SK-N-SH (cell line): ENCODE measurements at regions not wholly inside any gene's neighbourhood (a gene's known extent, or its start where the extent isn't known, plus 50 kb on each side); places are given as distances from the start of the nearest gene placed in this dataset.

ENCODE experiments used
- CTCF ChIA-PET: fragments of 300-600, 350-600 bp; formaldehyde crosslinking; extraction: SDS; loops from one replicate; lab custom pipeline; 2021; lab: Yijun Ruan, JAX
- POLR2A ChIA-PET: fragments of 350-600 bp; sonication (Branson Sonifier 250); formaldehyde crosslinking; extraction: SDS; loops from one replicate; lab custom pipeline; 2020; ENCODE audit warnings: antibody characterized with exemption, inconsistent platforms; lab: Yijun Ruan, JAX
- DNase-seq: peaks from one replicate; pipeline ENCODE4 v3.0.0; 2012
- H2AFZ ChIP-seq: fragments of 200-600 bp; sonication (generic); 2 replicates; pipeline ENCODE4 v1.8.1; 2016; ENCODE audit warnings: antibody characterized with exemption, mild to moderate bottlenecking, low read depth
- H3F3A ChIP-seq: fragments of 200-600 bp; sonication (generic); replicated peaks from 2 replicates; pipeline ENCODE3; 2016; ENCODE audit warnings: antibody characterized with exemption, mild to moderate bottlenecking; ENCODE audit not compliant: insufficient read depth
- H3K27ac ChIP-seq, 2 experiments: fragments of 200-500 bp in 1 of 2; fragments of 200-600 bp in 1 of 2; sonication (Bioruptor generic) in 1 of 2; sonication (generic), shearing (Covaris generic) in 1 of 2; 2 replicates each; pipeline versions ENCODE4 v1.5.1 to v1.6.1; 2014 to 2016; ENCODE audit warnings: low read depth in 2 of 2, inconsistent platforms in 1 of 2, low read length in 1 of 2, mild to moderate bottlenecking in 1 of 2, mixed read lengths in 1 of 2
- H3K27me3 ChIP-seq: fragments of 200-600 bp; sonication (generic), shearing (Covaris generic); 2 replicates; pipeline ENCODE4 v1.6.1; 2016; ENCODE audit warnings: mixed run types; ENCODE audit not compliant: insufficient read depth
- H3K36me3 ChIP-seq, 2 experiments: fragments of 200-500 bp in 1 of 2; fragments of 200-600 bp in 1 of 2; sonication (Bioruptor generic) in 1 of 2; sonication (generic) in 1 of 2; replicated peaks in 1 of 2; 2 replicates each; pipeline versions ENCODE3 to v1.5.1; 2014 to 2016; ENCODE audit warnings: low read length in 1 of 2, mild to moderate bottlenecking in 1 of 2; ENCODE audit not compliant: insufficient read depth in 2 of 2, control insufficient read depth in 1 of 2
- H3K4me1 ChIP-seq, 2 experiments: fragments of 200-500 bp in 1 of 2; fragments of 200-600 bp in 1 of 2; sonication (Bioruptor generic) in 1 of 2; sonication (generic), shearing (Covaris generic) in 1 of 2; 2 replicates each; pipeline versions ENCODE4 v1.5.1 to v1.6.1; 2014 to 2016; ENCODE audit warnings: low read depth in 1 of 2, low read length in 1 of 2, mixed run types in 1 of 2; ENCODE audit not compliant: insufficient read depth in 2 of 2, control insufficient read depth in 1 of 2
- H3K4me2 ChIP-seq: fragments of 200-600 bp; sonication (generic), shearing (Covaris generic); 2 replicates; pipeline ENCODE4 v1.6.1; 2017; ENCODE audit warnings: mixed run types
- H3K4me3 ChIP-seq, 2 experiments: fragments of 200-500 bp in 1 of 2; fragments of 200-600 bp in 1 of 2; sonication (Bioruptor generic) in 1 of 2; sonication (generic), shearing (Covaris generic) in 1 of 2; 2 replicates each; pipeline versions ENCODE4 v1.5.1 to v1.8.1; 2014 to 2016; ENCODE audit warnings: low read depth in 2 of 2, inconsistent platforms in 1 of 2, low read length in 1 of 2, mild to moderate bottlenecking in 1 of 2, mixed read lengths in 1 of 2, moderate library complexity in 1 of 2
- H3K79me2 ChIP-seq: fragments of 200-600 bp; sonication (generic); 2 replicates; pipeline ENCODE4 v1.8.1; 2017; ENCODE audit warnings: mild to moderate bottlenecking; ENCODE audit not compliant: insufficient read depth
- H3K9ac ChIP-seq: fragments of 200-600 bp; sonication (generic); 2 replicates; pipeline ENCODE4 v1.6.1; 2017; ENCODE audit warnings: mixed run types
- H3K9me2 ChIP-seq: fragments of 200-600 bp; sonication (generic); 2 replicates; pipeline ENCODE4 v1.6.1; 2017; ENCODE audit warnings: mixed run types
- H3K9me3 ChIP-seq: fragments of 200-600 bp; sonication (generic); 2 replicates; pipeline ENCODE4 v1.6.1; 2017; ENCODE audit warnings: mixed run types, mild to moderate bottlenecking, moderate library complexity
- H4K20me1 ChIP-seq: fragments of 200-600 bp; sonication (generic); 2 replicates; pipeline ENCODE4 v1.6.1; 2017; ENCODE audit warnings: mild to moderate bottlenecking, mixed run types; ENCODE audit not compliant: insufficient read depth
- CHD2 ChIP-seq: fragments of 150-350 bp; IDR thresholded peaks from 2 replicates; pipeline ENCODE4 v1.6.1; 2018; ENCODE audit warnings: low read length; ENCODE audit not compliant: partially characterized antibody
- EP300 ChIP-seq, 2 experiments: IDR thresholded peaks; 2 replicates each; pipeline versions ENCODE4 v1.4.0 to v1.6.1; 2012; ENCODE audit warnings: borderline replicate concordance in 1 of 2, low read depth in 1 of 2, low read length in 1 of 2
- EZH2phosphoT487 ChIP-seq: fragments of 200-600 bp; sonication (generic); IDR thresholded peaks from 2 replicates; pipeline ENCODE4 v1.6.1; 2017; ENCODE audit warnings: low read depth, mixed run types, mild to moderate bottlenecking, antibody characterized with exemption, moderate library complexity, borderline replicate concordance
- FOSL2 ChIP-seq: IDR thresholded peaks from 2 replicates; pipeline ENCODE4 v1.4.0; 2012; ENCODE audit warnings: low read depth, mild to moderate bottlenecking, moderate library complexity, borderline replicate concordance
- FOXJ3 ChIP-seq: sonication (generic); formaldehyde crosslinking; IDR thresholded peaks from 2 replicates; pipeline ENCODE4 v1.5.1; 2020; ENCODE audit warnings: mild to moderate bottlenecking, missing genetic modification reagents
- GABPA ChIP-seq: IDR thresholded peaks from 2 replicates; pipeline ENCODE4 v1.4.0; 2012; ENCODE audit warnings: low read depth, mild to moderate bottlenecking
- GATA2 ChIP-seq: sonication (generic); formaldehyde crosslinking; IDR thresholded peaks from 2 replicates; pipeline ENCODE4 v1.5.0; 2020; ENCODE audit warnings: mild to moderate bottlenecking, missing genetic modification reagents
- JUND ChIP-seq: IDR thresholded peaks from 2 replicates; pipeline ENCODE4 v1.4.0; 2012
- MEF2A ChIP-seq: IDR thresholded peaks from 2 replicates; pipeline ENCODE4 v1.4.0; 2012; ENCODE audit warnings: low read depth, borderline replicate concordance
- MXI1 ChIP-seq: IDR thresholded peaks from 2 replicates; pipeline ENCODE4 v1.6.1; 2012; ENCODE audit warnings: mild to moderate bottlenecking, low read depth, low read length, improper control_type of control experiment
- RFX5 ChIP-seq: IDR thresholded peaks from 2 replicates; pipeline ENCODE4 v1.6.1; 2012; ENCODE audit warnings: mild to moderate bottlenecking, improper control_type of control experiment, low read length
- TAF1 ChIP-seq: IDR thresholded peaks from 2 replicates; pipeline ENCODE4 v1.6.1; 2012; ENCODE audit warnings: low read depth, mild to moderate bottlenecking, low read length, moderate library complexity, borderline replicate concordance
- TF ChIP-seq, protein P1 (sequence below): fragments of 200-600 bp; sonication (generic); IDR thresholded peaks from 2 replicates; pipeline ENCODE4 v1.6.1; 2017; ENCODE audit warnings: antibody characterized with exemption, mild to moderate bottlenecking, moderate library complexity
- TF ChIP-seq, protein P2 (sequence below): IDR thresholded peaks from 2 replicates; pipeline ENCODE4 v1.6.1; 2012; ENCODE audit warnings: mild to moderate bottlenecking, low read depth, low read length, moderate library complexity
- TF ChIP-seq, protein P3 (sequence below): IDR thresholded peaks from 2 replicates; pipeline ENCODE4; 2012
- TF ChIP-seq, protein P4 (sequence below): fragments of 150-350 bp; IDR thresholded peaks from 2 replicates; pipeline ENCODE4 v1.6.1; 2017; ENCODE audit warnings: antibody characterized with exemption, low read length, low read depth, borderline replicate concordance

DNA sequence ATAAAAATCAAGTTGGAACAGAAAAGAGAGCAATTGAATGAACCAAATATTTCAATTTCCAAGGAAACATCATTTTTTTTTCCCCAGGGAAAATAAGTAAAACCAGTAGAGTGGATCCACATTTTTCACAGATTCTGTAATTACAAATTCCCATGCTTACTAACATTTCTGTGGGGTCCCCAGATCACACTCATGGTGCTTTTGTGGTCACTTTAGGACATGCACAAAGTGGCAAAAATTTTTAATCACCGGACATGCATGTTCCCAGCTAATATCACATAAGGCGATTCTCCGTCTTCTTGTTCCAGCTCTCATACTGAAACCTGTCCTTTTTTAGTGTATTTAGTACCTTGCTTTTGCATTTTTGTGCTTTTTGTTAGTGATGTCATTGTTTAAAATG lies 748.2 kb upstream of the SLITRK1 start (continued):
- TF ChIP-seq JUND = no peak

DNA sequence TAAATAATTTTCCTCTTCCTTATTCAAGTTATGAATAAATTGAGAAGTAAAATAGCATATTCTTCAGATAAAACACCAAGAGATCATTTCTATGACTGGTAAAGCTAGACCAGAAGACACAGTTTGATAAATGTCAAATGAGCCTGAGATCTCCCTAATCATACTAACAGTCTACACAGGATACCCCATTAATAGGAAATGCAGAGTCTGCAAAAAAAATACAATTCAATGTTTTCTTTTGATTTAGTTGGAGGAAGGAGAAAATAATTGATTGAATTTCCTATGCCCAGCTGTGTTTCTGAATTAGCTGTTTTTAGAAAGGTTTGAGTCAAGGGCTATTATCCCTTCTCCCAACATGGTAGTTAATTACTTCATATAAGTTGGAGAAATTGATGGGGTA lies 734.6 kb upstream of the SLITRK1 start:
- no peak for TF ChIP-seq RFX5
- no peak for TF ChIP-seq FOSL2
- TF ChIP-seq TAF1 = no peak
- no peak for TF ChIP-seq FOXJ3 (CRISPR knock-in tag)
- TF ChIP-seq, protein P1, sequence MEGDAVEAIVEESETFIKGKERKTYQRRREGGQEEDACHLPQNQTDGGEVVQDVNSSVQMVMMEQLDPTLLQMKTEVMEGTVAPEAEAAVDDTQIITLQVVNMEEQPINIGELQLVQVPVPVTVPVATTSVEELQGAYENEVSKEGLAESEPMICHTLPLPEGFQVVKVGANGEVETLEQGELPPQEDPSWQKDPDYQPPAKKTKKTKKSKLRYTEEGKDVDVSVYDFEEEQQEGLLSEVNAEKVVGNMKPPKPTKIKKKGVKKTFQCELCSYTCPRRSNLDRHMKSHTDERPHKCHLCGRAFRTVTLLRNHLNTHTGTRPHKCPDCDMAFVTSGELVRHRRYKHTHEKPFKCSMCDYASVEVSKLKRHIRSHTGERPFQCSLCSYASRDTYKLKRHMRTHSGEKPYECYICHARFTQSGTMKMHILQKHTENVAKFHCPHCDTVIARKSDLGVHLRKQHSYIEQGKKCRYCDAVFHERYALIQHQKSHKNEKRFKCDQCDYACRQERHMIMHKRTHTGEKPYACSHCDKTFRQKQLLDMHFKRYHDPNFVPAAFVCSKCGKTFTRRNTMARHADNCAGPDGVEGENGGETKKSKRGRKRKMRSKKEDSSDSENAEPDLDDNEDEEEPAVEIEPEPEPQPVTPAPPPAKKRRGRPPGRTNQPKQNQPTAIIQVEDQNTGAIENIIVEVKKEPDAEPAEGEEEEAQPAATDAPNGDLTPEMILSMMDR = no peak
- TF ChIP-seq, protein P2, sequence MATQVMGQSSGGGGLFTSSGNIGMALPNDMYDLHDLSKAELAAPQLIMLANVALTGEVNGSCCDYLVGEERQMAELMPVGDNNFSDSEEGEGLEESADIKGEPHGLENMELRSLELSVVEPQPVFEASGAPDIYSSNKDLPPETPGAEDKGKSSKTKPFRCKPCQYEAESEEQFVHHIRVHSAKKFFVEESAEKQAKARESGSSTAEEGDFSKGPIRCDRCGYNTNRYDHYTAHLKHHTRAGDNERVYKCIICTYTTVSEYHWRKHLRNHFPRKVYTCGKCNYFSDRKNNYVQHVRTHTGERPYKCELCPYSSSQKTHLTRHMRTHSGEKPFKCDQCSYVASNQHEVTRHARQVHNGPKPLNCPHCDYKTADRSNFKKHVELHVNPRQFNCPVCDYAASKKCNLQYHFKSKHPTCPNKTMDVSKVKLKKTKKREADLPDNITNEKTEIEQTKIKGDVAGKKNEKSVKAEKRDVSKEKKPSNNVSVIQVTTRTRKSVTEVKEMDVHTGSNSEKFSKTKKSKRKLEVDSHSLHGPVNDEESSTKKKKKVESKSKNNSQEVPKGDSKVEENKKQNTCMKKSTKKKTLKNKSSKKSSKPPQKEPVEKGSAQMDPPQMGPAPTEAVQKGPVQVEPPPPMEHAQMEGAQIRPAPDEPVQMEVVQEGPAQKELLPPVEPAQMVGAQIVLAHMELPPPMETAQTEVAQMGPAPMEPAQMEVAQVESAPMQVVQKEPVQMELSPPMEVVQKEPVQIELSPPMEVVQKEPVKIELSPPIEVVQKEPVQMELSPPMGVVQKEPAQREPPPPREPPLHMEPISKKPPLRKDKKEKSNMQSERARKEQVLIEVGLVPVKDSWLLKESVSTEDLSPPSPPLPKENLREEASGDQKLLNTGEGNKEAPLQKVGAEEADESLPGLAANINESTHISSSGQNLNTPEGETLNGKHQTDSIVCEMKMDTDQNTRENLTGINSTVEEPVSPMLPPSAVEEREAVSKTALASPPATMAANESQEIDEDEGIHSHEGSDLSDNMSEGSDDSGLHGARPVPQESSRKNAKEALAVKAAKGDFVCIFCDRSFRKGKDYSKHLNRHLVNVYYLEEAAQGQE = no peak
- no peak for TF ChIP-seq MXI1
- TF ChIP-seq GATA2 (CRISPR knock-in tag) = no peak
- no peak for TF ChIP-seq CHD2
- no peak for TF ChIP-seq MEF2A
- TF ChIP-seq GABPA = no peak
- TF ChIP-seq EZH2phosphoT487 = no peak
- no peak for TF ChIP-seq JUND
- TF ChIP-seq, protein P3, sequence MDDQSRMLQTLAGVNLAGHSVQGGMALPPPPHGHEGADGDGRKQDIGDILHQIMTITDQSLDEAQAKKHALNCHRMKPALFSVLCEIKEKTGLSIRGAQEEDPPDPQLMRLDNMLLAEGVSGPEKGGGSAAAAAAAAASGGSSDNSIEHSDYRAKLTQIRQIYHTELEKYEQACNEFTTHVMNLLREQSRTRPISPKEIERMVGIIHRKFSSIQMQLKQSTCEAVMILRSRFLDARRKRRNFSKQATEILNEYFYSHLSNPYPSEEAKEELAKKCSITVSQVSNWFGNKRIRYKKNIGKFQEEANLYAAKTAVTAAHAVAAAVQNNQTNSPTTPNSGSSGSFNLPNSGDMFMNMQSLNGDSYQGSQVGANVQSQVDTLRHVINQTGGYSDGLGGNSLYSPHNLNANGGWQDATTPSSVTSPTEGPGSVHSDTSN = no peak
- TF ChIP-seq EP300 (IDR thresholded peaks at IDR 0.05; ENCODE audit: borderline replicate concordance in 1 of 2, low read depth in 1 of 2, low read length in 1 of 2) = no peak
- TF ChIP-seq, protein P4, sequence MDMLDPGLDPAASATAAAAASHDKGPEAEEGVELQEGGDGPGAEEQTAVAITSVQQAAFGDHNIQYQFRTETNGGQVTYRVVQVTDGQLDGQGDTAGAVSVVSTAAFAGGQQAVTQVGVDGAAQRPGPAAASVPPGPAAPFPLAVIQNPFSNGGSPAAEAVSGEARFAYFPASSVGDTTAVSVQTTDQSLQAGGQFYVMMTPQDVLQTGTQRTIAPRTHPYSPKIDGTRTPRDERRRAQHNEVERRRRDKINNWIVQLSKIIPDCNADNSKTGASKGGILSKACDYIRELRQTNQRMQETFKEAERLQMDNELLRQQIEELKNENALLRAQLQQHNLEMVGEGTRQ = no peak
- Histone ChIP-seq H3K79me2 (no peaks in the 10 kb centered on the region), H3K4me1 (no peaks in the 10 kb centered on the region), H3K4me2 (no peak overlapping the region), H3K27me3 (no peaks in the 10 kb centered on the region), H2AFZ (no peak overlapping the region), H4K20me1 (no peaks in the 10 kb centered on the region), H3K9me3 (no peaks in the 10 kb centered on the region), H3K27ac (no peak overlapping the region), H3K9ac (no peak overlapping the region), H3F3A (no peaks in the 10 kb centered on the region), H3K4me3 (no peak overlapping the region), H3K9me2 (no peaks in the 10 kb centered on the region), H3K36me3 (no peaks in the 10 kb centered on the region)
- POLR2A ChIA-PET = no interaction called here
- DNase-seq = no peak
- CTCF ChIA-PET = no interaction called here
